Keratinocyte (primary cell): ENCODE measurements at regions not wholly inside any gene's neighbourhood (a gene's known extent, or its start where the extent isn't known, plus 50 kb on each side); places are given as distances from the start of the nearest gene placed in this dataset.

Experiments
- DNase-seq: peaks from one replicate; pipeline ENCODE4 v3.0.0-alpha.2; 2011; ENCODE audit warnings: low read depth, missing footprints, low spot score
- FAIRE-seq: peaks from 2 replicates; lab custom pipeline; 2011; peaks lifted over from hg19 to GRCh38; lab: Jason Lieb, UNC
- H2AFZ ChIP-seq: 2 replicates; pipeline ENCODE4 v1.6.0; 2012; ENCODE audit warnings: low read length, control low read depth, inconsistent platforms; ENCODE audit not compliant: control insufficient read depth
- H3K27ac ChIP-seq: 2 replicates; pipeline ENCODE4 v1.5.1; 2011; ENCODE audit warnings: low read length; ENCODE audit not compliant: control insufficient read depth, insufficient read depth
- H3K27me3 ChIP-seq: 3 replicates; pipeline ENCODE4 v1.6.0; 2011; ENCODE audit warnings: low read length; ENCODE audit not compliant: control insufficient read depth, insufficient read depth; ENCODE audit errors: extremely low read depth
- H3K36me3 ChIP-seq, 2 experiments: 2 replicates in 1 of 2; 3 replicates in 1 of 2; pipeline ENCODE4 v1.5.1; 2011; ENCODE audit warnings: low read length in 2 of 2, mild to moderate bottlenecking in 1 of 2; ENCODE audit not compliant: control insufficient read depth in 2 of 2, insufficient read depth in 2 of 2; ENCODE audit errors: extremely low read depth in 1 of 2
- H3K4me1 ChIP-seq: 3 replicates; pipeline ENCODE4 v1.5.1; 2011; ENCODE audit warnings: low read length; ENCODE audit not compliant: control insufficient read depth, insufficient read depth; ENCODE audit errors: extremely low read depth
- H3K4me2 ChIP-seq: 3 replicates; pipeline ENCODE4 v1.6.0; 2011; ENCODE audit warnings: low read depth, low read length; ENCODE audit not compliant: control insufficient read depth, insufficient read depth; ENCODE audit errors: extremely low read depth
- H3K4me3 ChIP-seq, 3 experiments: fragments of 200-600 bp in 1 of 3; sonication (generic) in 1 of 3; 2 replicates in 2 of 3; 3 replicates in 1 of 3; pipeline ENCODE4 v1.5.1; 2011 to 2016; ENCODE audit warnings: low read length in 3 of 3, mild to moderate bottlenecking in 3 of 3, control low read depth in 2 of 3, inconsistent platforms in 1 of 3, low read depth in 1 of 3, mixed read lengths in 1 of 3, mixed run types in 1 of 3, moderate library complexity in 1 of 3; ENCODE audit not compliant: control insufficient read depth in 2 of 3, insufficient read depth in 2 of 3; ENCODE audit errors: extremely low read depth in 1 of 3
- H3K79me2 ChIP-seq: 2 replicates; pipeline ENCODE4 v1.6.0; 2012; ENCODE audit warnings: low read length; ENCODE audit not compliant: control insufficient read depth, insufficient read depth
- H3K9ac ChIP-seq: 3 replicates; pipeline ENCODE4 v1.6.0; 2011; ENCODE audit warnings: low read length; ENCODE audit not compliant: control insufficient read depth, insufficient read depth; ENCODE audit errors: extremely low read depth
- H3K9me1 ChIP-seq: 3 replicates; pipeline ENCODE4 v1.6.0; 2011; ENCODE audit warnings: low read length; ENCODE audit not compliant: control insufficient read depth, insufficient read depth; ENCODE audit errors: extremely low read depth
- H3K9me3 ChIP-seq: 2 replicates; pipeline ENCODE4 v1.5.1; 2012; ENCODE audit warnings: low read depth, low read length; ENCODE audit not compliant: control insufficient read depth
- H4K20me1 ChIP-seq: 3 replicates; pipeline ENCODE4 v1.6.0; 2011; ENCODE audit warnings: low read length; ENCODE audit not compliant: control insufficient read depth, insufficient read depth; ENCODE audit errors: extremely low read depth
- EZH2 ChIP-seq: IDR thresholded peaks from one replicate; pipeline ENCODE4 v1.6.1; 2012; ENCODE audit warnings: inconsistent platforms, mild to moderate bottlenecking, low read length, moderate library complexity
- dilution Hi-C: fragments of 300-500 bp; cut with MboI; formaldehyde crosslinking; loops from one replicate; pipeline ENCODE4 v1.7.0; 2020; ENCODE audit warnings: low sequenced_read_pairs; ENCODE audit not compliant: extremely low pct_ligation_motif_present
- TF ChIP-seq, protein P1 (sequence below), 3 experiments: IDR thresholded peaks in 1 of 3; conservative IDR thresholded peaks in 1 of 3; optimal IDR thresholded peaks in 1 of 3; 2 replicates in 2 of 3; 3 replicates in 1 of 3; pipeline versions ENCODE3 to v1.5.1; 2011; ENCODE audit warnings: low read length in 3 of 3, mild to moderate bottlenecking in 3 of 3, moderate library complexity in 2 of 3, control low read depth in 1 of 3, inconsistent platforms in 1 of 3; ENCODE audit not compliant: insufficient read depth in 2 of 3; ENCODE audit errors: extremely low read depth in 1 of 3

DNA sequence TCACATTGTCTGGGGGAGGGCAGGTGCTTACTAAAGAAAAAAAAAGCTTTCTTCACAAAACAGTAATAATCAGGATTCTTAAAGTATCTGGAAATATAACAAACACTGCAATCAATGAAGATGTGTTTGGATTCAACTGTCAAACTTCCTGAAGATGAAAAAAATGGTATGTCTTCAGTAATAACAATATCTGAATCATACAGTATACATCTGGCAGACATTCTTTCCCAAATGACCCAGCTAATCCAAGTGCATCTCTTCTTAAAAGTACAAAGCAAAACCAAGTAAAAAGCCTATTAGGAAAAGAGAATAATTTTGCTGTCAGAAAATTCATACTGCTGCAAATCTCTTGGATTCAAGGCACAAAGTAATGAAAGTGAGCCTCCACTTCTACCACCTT lies 145.0 kb upstream of the MCTP2 start:
- Histone ChIP-seq H3K79me2 (no peaks in the 10 kb centered on the region), H3K27me3 (peaks cover 10% of the 10 kb centered on the region), H3K9me1 (no peaks in the 10 kb centered on the region), H3K4me1 (peaks cover 2% of the 10 kb centered on the region), H2AFZ (no peak overlapping the region), H4K20me1 (no peaks in the 10 kb centered on the region), H3K27ac (no peak overlapping the region), H3K36me3 (no peaks in the 10 kb centered on the region), H3K9me3 (no peaks in the 10 kb centered on the region), H3K4me3 (no peak overlapping the region), H3K4me2 (peak overlapping the region; percentile 12), H3K9ac (no peak overlapping the region)
- DNase-seq (no peak), FAIRE-seq (no peak)
- dilution Hi-C loops, result no loop called here
- TF ChIP-seq, protein P1, sequence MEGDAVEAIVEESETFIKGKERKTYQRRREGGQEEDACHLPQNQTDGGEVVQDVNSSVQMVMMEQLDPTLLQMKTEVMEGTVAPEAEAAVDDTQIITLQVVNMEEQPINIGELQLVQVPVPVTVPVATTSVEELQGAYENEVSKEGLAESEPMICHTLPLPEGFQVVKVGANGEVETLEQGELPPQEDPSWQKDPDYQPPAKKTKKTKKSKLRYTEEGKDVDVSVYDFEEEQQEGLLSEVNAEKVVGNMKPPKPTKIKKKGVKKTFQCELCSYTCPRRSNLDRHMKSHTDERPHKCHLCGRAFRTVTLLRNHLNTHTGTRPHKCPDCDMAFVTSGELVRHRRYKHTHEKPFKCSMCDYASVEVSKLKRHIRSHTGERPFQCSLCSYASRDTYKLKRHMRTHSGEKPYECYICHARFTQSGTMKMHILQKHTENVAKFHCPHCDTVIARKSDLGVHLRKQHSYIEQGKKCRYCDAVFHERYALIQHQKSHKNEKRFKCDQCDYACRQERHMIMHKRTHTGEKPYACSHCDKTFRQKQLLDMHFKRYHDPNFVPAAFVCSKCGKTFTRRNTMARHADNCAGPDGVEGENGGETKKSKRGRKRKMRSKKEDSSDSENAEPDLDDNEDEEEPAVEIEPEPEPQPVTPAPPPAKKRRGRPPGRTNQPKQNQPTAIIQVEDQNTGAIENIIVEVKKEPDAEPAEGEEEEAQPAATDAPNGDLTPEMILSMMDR (optimal IDR thresholded peaks at IDR 0.05 in 1 of 3, IDR thresholded peaks at IDR 0.05 in 1 of 3, conservative IDR thresholded peaks at IDR 0.05 in 1 of 3; ENCODE audit: extremely low read depth in 1 of 3, insufficient read depth in 2 of 3, low read length in 3 of 3), result no peak
- no peak for TF ChIP-seq EZH2

DNA sequence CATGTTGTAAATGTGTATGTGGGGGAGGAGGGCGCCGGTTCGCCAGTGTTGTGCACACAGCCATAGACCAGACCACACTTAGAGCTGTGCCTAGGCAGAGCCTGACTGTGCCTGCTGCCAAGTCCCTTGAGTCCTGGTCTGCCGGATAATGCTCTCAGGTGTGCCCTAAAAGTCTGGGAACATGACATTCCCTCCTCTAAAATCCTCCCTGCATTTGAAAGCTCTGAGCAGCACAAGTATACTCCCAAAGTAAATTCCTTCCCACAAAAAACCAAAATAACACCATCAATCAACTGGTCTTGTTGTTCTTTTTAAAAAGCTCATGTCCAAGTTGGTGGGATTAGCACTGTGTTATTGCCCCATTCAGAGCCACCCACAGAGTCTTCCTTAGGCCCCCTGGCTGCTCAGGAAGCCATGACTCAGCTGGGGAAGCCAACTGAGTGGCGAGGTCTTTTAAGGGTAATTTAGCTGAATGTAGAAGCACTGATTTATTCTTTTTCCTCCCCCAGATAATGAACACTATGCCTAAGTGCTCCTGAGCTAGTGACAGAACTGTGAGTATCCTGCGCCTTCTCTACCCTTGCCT lies 147.8 kb upstream of the MCTP2 start:
- Histone ChIP-seq H3K4me2 (no peak overlapping the region), H3K36me3 (no peaks in the 10 kb centered on the region), H3K9me1 (no peaks in the 10 kb centered on the region), H3K4me3 (no peak overlapping the region), H3K27ac (no peak overlapping the region), H4K20me1 (no peaks in the 10 kb centered on the region), H3K79me2 (no peaks in the 10 kb centered on the region), H3K27me3 (no peaks in the 10 kb centered on the region), H3K9ac (no peak overlapping the region), H3K4me1 (peaks cover 19% of the 10 kb centered on the region), H3K9me3 (no peaks in the 10 kb centered on the region), H2AFZ (no peak overlapping the region)
- TF ChIP-seq, protein P1 (optimal IDR thresholded peaks at IDR 0.05 in 1 of 3, IDR thresholded peaks at IDR 0.05 in 1 of 3, conservative IDR thresholded peaks at IDR 0.05 in 1 of 3; ENCODE audit: extremely low read depth in 1 of 3, insufficient read depth in 2 of 3, low read length in 3 of 3), result no peak
- dilution Hi-C loops, result no loop called here
- FAIRE-seq (no peak), DNase-seq (no peak)
